Colonic mucosa (tissue), 4 donors: ENCODE measurements at regions not wholly inside any gene's neighbourhood (a gene's known extent, or its start where the extent isn't known, plus 50 kb on each side); places are given as distances from the start of the nearest gene placed in this dataset.

ENCODE experiments used
- DNase-seq: peaks from one replicate; pipeline ENCODE4 v3.0.0-alpha.2; 2020
- H3K27ac ChIP-seq: fragments of 200-600 bp; one replicate; pipeline ENCODE4 v1.8.0; 2021
- H3K27me3 ChIP-seq: fragments of 200-600 bp; one replicate; pipeline ENCODE4 v1.8.0; 2021
- H3K36me3 ChIP-seq: fragments of 200-600 bp; one replicate; pipeline ENCODE4 v1.8.0; 2021
- H3K4me1 ChIP-seq: fragments of 200-600 bp; one replicate; pipeline ENCODE4 v1.8.0; 2021; ENCODE audit warnings: mild to moderate bottlenecking
- H3K4me3 ChIP-seq: fragments of 200-600 bp; one replicate; pipeline ENCODE4 v1.8.0; 2021
- H3K9ac ChIP-seq, 2 donors: one replicate each; pipeline ENCODE4 v1.7.0; 2013; ENCODE audit warnings: control low read depth in 2 of 2, low read depth in 2 of 2, low read length in 2 of 2
- H3K9me3 ChIP-seq: fragments of 200-600 bp; one replicate; pipeline ENCODE4 v1.8.0; 2021
- intact Hi-C: fragments of 100-400 bp; cut with DNase I; formaldehyde crosslinking; loops from one replicate; pipeline ENCODE4 v1.14.1; 2022
- TF ChIP-seq, protein P1 (sequence below): fragments of 200-600 bp; IDR thresholded peaks from one replicate; pipeline ENCODE4 v1.8.0; 2022; ENCODE audit warnings: antibody characterized with exemption, mild to moderate bottlenecking
- donor health status: healthy.
- donor health status: DM: no; HTN: no; CAD: no.
- donor health status: DM: no; HTN: no; CAD: no.

DNA sequence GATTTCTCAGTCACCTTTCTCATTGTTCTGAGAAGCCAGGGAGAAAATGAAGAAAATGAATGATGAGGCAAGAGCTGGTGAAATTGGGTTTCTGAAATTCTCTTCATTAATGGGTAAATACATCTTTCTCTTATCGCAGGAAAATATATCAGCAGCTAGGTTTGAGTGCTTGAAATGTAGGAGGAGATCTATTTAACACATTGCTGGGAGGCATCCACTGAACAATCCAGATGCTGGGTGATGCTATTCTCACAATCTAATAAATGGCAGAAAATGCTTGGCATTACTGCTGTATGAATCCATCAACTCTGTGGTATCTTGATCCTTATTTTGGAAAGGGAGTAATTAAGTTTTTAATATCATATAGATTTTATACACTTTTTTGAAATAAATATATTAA is 199.6 kb upstream of the LRP1B start:
- Histone ChIP-seq H3K9ac (no peak overlapping the region), H3K4me1 (no peaks in the 10 kb centered on the region), H3K27ac (no peak overlapping the region), H3K36me3 (no peaks in the 10 kb centered on the region), H3K4me3 (no peak overlapping the region), H3K9me3 (no peaks in the 10 kb centered on the region), H3K27me3 (no peaks in the 10 kb centered on the region)
- TF ChIP-seq, protein P1, sequence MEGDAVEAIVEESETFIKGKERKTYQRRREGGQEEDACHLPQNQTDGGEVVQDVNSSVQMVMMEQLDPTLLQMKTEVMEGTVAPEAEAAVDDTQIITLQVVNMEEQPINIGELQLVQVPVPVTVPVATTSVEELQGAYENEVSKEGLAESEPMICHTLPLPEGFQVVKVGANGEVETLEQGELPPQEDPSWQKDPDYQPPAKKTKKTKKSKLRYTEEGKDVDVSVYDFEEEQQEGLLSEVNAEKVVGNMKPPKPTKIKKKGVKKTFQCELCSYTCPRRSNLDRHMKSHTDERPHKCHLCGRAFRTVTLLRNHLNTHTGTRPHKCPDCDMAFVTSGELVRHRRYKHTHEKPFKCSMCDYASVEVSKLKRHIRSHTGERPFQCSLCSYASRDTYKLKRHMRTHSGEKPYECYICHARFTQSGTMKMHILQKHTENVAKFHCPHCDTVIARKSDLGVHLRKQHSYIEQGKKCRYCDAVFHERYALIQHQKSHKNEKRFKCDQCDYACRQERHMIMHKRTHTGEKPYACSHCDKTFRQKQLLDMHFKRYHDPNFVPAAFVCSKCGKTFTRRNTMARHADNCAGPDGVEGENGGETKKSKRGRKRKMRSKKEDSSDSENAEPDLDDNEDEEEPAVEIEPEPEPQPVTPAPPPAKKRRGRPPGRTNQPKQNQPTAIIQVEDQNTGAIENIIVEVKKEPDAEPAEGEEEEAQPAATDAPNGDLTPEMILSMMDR, result no peak
- DNase-seq, result no peak
- intact Hi-C loops, result no loop called here

GRCh38 chr2:142325870-142326269 is 195.1 kb upstream of the LRP1B start:
- DNase-seq, result no peak
- no peak overlapping the region for H3K4me3 ChIP-seq
- no peaks in the 10 kb centered on the region for H3K36me3 ChIP-seq
- H3K4me1 ChIP-seq, result no peaks in the 10 kb centered on the region
- H3K9me3 ChIP-seq, result no peaks in the 10 kb centered on the region
- intact Hi-C loops, result no loop called here
- TF ChIP-seq, protein P1, result no peak
- H3K27ac ChIP-seq, result no peak overlapping the region
- H3K9ac ChIP-seq, result no peak overlapping the region
- no peaks in the 10 kb centered on the region for H3K27me3 ChIP-seq

- DNase-seq, result no peak
- Histone ChIP-seq H3K27me3 (no peaks in the 10 kb centered on the region), H3K4me1 (no peaks in the 10 kb centered on the region), H3K9me3 (no peaks in the 10 kb centered on the region), H3K27ac (no peak overlapping the region), H3K4me3 (no peak overlapping the region), H3K36me3 (no peaks in the 10 kb centered on the region), H3K9ac (no peak overlapping the region)
- TF ChIP-seq, protein P1, result no peak
- intact Hi-C loops, result no loop called here
These were observed 192.4 kb upstream of the LRP1B start for GRCh38 chr2:142323206-142323605.

GRCh38 chr2:142321706-142322280 is 191.0 kb upstream of the LRP1B start:
- Histone ChIP-seq H3K4me1 (no peaks in the 10 kb centered on the region), H3K27me3 (no peaks in the 10 kb centered on the region), H3K9me3 (no peaks in the 10 kb centered on the region), H3K9ac (no peak overlapping the region), H3K4me3 (no peak overlapping the region), H3K36me3 (no peaks in the 10 kb centered on the region), H3K27ac (no peak overlapping the region)
- TF ChIP-seq, protein P1, result no peak
- no peak for DNase-seq
- intact Hi-C loops, result no loop called here

DNA sequence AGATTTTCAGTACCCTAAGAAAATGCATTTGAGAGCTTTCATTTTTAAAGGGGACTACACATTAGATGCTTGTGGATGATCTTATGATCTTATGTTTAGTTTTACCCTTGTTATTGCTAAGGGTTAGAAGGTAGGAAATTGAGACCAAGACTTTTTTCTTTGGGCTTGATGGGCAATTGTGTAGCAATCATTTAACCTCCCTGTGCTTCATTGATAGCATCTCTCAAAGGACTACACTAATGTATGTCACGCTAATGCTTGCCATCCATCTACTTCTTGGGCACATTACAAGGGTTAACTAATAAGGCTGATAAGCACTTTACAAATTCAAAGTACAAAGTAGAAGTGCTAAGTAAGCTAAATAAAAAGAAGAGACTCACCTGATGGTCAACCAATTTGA is 189.3 kb upstream of the LRP1B start:
- Histone ChIP-seq H3K9ac (no peak overlapping the region), H3K27me3 (no peaks in the 10 kb centered on the region), H3K36me3 (no peaks in the 10 kb centered on the region), H3K4me3 (no peak overlapping the region), H3K27ac (no peak overlapping the region), H3K9me3 (no peaks in the 10 kb centered on the region), H3K4me1 (no peaks in the 10 kb centered on the region)
- DNase-seq, result no peak
- intact Hi-C loops, result no loop called here
- TF ChIP-seq, protein P1, result no peak
